ENCODE measurements at regions not wholly inside any gene's neighbourhood (a gene's known extent, or its start where the extent isn't known, plus 50 kb on each side); places are given as distances from the start of the nearest gene placed in this dataset.

DNA sequence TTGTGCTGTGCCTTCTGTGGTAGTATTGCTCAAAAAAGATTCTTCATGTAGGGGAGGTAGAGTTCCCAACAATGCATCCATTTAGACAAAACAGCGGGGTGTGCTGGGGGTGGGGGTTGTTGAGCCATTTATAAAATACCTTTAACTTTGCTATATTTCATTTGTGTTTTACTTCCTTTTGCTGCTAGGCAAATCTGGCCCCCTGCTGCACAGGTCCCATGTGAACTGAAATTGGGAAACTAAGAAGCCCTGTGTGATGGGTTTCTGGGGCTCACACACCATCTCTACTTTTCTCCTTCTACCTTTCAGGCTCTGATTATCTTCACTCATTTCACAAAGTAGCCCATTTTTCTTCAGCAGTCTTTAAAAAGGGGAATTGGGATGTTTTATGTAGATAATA lies 52.7 kb upstream of the ITGA4 start:
- TF ChIP-seq POLR2AphosphoS5 (IDR thresholded peaks at IDR 0.05; ENCODE audit: low read depth, low read length): no peak
- TF ChIP-seq TAF1 (CRISPR knock-in tag; IDR thresholded peaks at IDR 0.05): no peak
- TF ChIP-seq, protein P1, sequence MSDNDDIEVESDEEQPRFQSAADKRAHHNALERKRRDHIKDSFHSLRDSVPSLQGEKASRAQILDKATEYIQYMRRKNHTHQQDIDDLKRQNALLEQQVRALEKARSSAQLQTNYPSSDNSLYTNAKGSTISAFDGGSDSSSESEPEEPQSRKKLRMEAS (IDR thresholded peaks at IDR 0.05): no peak
- TF ChIP-seq EZH2 (conservative IDR thresholded peaks at IDR 0.05; ENCODE audit: low read depth, low read length): no peak
- TF ChIP-seq RAD21 (CRISPR knock-in tag; IDR thresholded peaks at IDR 0.05): no peak

Data from HepG2 (cell line).